Skin epidermis (tissue), 12 donors: ENCODE measurements at regions not wholly inside any gene's neighbourhood (a gene's known extent, or its start where the extent isn't known, plus 50 kb on each side); places are given as distances from the start of the nearest gene placed in this dataset.
"Not testable (repeated sequence)": the region's sequence is repeated elsewhere in the genome, so short reads cannot be mapped to it uniquely, and the experiment has no call there.

Experiments
- H3K27ac ChIP-seq, 21 experiments: fragments of 200-600 bp; sonication (generic) in 11 of 21; one replicate each; pipeline ENCODE4 v1.5.0; 2020; ENCODE audit warnings: mild to moderate bottlenecking in 3 of 21, inconsistent platforms in 2 of 21, moderate library complexity in 2 of 21
- H3K4me3 ChIP-seq, 7 experiments: fragments of 200-600 bp; sonication (generic) in 2 of 7; one replicate each; pipeline ENCODE4 v1.5.0; 2020; ENCODE audit warnings: inconsistent platforms in 2 of 7, mild to moderate bottlenecking in 2 of 7, moderate library complexity in 1 of 7

GRCh38 chr20:48393737-48394314 lies 434.0 kb downstream of the PREX1 start:
- Histone ChIP-seq H3K4me3 (no peak overlapping the region), H3K27ac (no peak overlapping the region)

- Histone ChIP-seq H3K4me3 (no peak overlapping the region), H3K27ac (no peak overlapping the region)
These were observed 434.5 kb downstream of the PREX1 start for GRCh38 chr20:48393311-48393685.

- Histone ChIP-seq H3K27ac (no peak overlapping the region), H3K4me3 (no peak overlapping the region)
These were observed 435.1 kb downstream of the PREX1 start for GRCh38 chr20:48392407-48393310.

- H3K4me3 ChIP-seq: no peak overlapping the region
- no peak overlapping the region for H3K27ac ChIP-seq
These were observed 436.8 kb downstream of the PREX1 start for GRCh38 chr20:48390981-48391380.

GRCh38 chr20:48387675-48388074 lies 440.1 kb downstream of the PREX1 start:
- no peak overlapping the region for H3K27ac ChIP-seq
- no peak overlapping the region for H3K4me3 ChIP-seq

GRCh38 chr20:48385527-48385926 lies 442.3 kb downstream of the PREX1 start:
- H3K4me3 ChIP-seq: no peak overlapping the region
- no peak overlapping the region for H3K27ac ChIP-seq

- Histone ChIP-seq H3K4me3 (no peak overlapping the region), H3K27ac (no peak overlapping the region)
These were observed 442.7 kb downstream of the PREX1 start for GRCh38 chr20:48385114-48385513.

GRCh38 chr20:48384147-48384818 lies 443.5 kb downstream of the PREX1 start:
- H3K27ac ChIP-seq: no peak overlapping the region
- H3K4me3 ChIP-seq: no peak overlapping the region

GRCh38 chr20:48383252-48383651 lies 444.5 kb downstream of the PREX1 start:
- H3K4me3 ChIP-seq: no peak overlapping the region
- no peak overlapping the region for H3K27ac ChIP-seq

GRCh38 chr20:48382304-48382703 lies 445.5 kb downstream of the PREX1 start:
- Histone ChIP-seq H3K27ac (no peak overlapping the region), H3K4me3 (no peak overlapping the region)

- H3K27ac ChIP-seq: no peak overlapping the region
- no peak overlapping the region for H3K4me3 ChIP-seq
These were observed 446.3 kb downstream of the PREX1 start for GRCh38 chr20:48381353-48382120.

- Histone ChIP-seq H3K27ac (no peak overlapping the region), H3K4me3 (no peak overlapping the region)
These were observed 447.1 kb downstream of the PREX1 start for GRCh38 chr20:48380661-48381060.

GRCh38 chr20:48378976-48379675 lies 448.7 kb downstream of the PREX1 start:
- Histone ChIP-seq H3K27ac (no peak overlapping the region), H3K4me3 (no peak overlapping the region)

GRCh38 chr20:48377940-48378339 lies 449.9 kb downstream of the PREX1 start:
- no peak overlapping the region for H3K27ac ChIP-seq
- no peak overlapping the region for H3K4me3 ChIP-seq

GRCh38 chr20:48375804-48376203 lies 452.0 kb downstream of the PREX1 start:
- no peak overlapping the region for H3K4me3 ChIP-seq
- no peak overlapping the region for H3K27ac ChIP-seq

- Histone ChIP-seq H3K27ac (peak overlapping the region in 6 of 21 experiments; percentile 12 to 78 (median 33)), H3K4me3 (no peak overlapping the region)
These were observed 452.7 kb downstream of the PREX1 start for GRCh38 chr20:48374991-48375595.

- H3K27ac ChIP-seq: peak overlapping the region in 12 of 21 experiments; percentile 2 to 78 (median 38)
- not testable (repeated sequence) for H3K4me3 ChIP-seq
These were observed 453.5 kb downstream of the PREX1 start for GRCh38 chr20:48374031-48374907.

- H3K4me3 ChIP-seq: no peak overlapping the region
- peak overlapping the region in 10 of 21 experiments; percentile 2 to 78 (median 38) for H3K27ac ChIP-seq
These were observed 454.3 kb downstream of the PREX1 start for GRCh38 chr20:48373555-48373934.
